SU-DHL-6 (cell line): ENCODE measurements at regions not wholly inside any gene's neighbourhood (a gene's known extent, or its start where the extent isn't known, plus 50 kb on each side); places are given as distances from the start of the nearest gene placed in this dataset.

Experiments
- H2AFZ ChIP-seq: fragments of 200-600 bp; sonication (generic); 2 replicates; pipeline ENCODE4 v1.6.1; 2014; ENCODE audit warnings: low read depth, mild to moderate bottlenecking, moderate library complexity, mixed read lengths, antibody characterized with exemption, low read length; ENCODE audit not compliant: severe bottlenecking
- H3F3A ChIP-seq: fragments of 200-600 bp; shearing (Covaris generic); 2 replicates; pipeline ENCODE4 v1.6.0; 2016; ENCODE audit warnings: antibody characterized with exemption, mild to moderate bottlenecking; ENCODE audit not compliant: insufficient read depth
- H3K27ac ChIP-seq: fragments of 200-600 bp; sonication (generic); 2 replicates; pipeline ENCODE4 v1.5.1; 2016; ENCODE audit warnings: low read depth, mild to moderate bottlenecking, low read length, moderate library complexity, mixed read lengths
- H3K27me3 ChIP-seq: fragments of 200-600 bp; sonication (generic), shearing (Covaris generic); 2 replicates; pipeline ENCODE4 v1.6.0; 2014; ENCODE audit warnings: mild to moderate bottlenecking, low read length
- H3K36me3 ChIP-seq: fragments of 200-600 bp; sonication (generic); 2 replicates; pipeline ENCODE4 v1.6.1; 2014; ENCODE audit warnings: mild to moderate bottlenecking, low read length, mixed read lengths
- H3K4me2 ChIP-seq: fragments of 300-600, 200-600 bp; shearing (Covaris generic), sonication (generic); 2 replicates; pipeline ENCODE4 v1.6.0; 2014; ENCODE audit warnings: low read length, low read depth, mild to moderate bottlenecking; ENCODE audit not compliant: poor library complexity, severe bottlenecking
- H3K4me3 ChIP-seq: fragments of 200-600 bp; sonication (generic); 2 replicates; pipeline ENCODE4 v1.5.1; 2014; ENCODE audit warnings: antibody characterized with exemption, low read length, mild to moderate bottlenecking, mixed read lengths; ENCODE audit not compliant: insufficient read depth, poor library complexity, severe bottlenecking
- H3K79me2 ChIP-seq: fragments of 200-600 bp; sonication (generic); 2 replicates; pipeline ENCODE4 v1.6.1; 2014; ENCODE audit warnings: mild to moderate bottlenecking, low read length, moderate library complexity; ENCODE audit not compliant: insufficient read depth
- H3K9ac ChIP-seq: fragments of 200-600 bp; sonication (generic); 2 replicates; pipeline ENCODE4 v1.7.0; 2014; ENCODE audit warnings: mild to moderate bottlenecking, low read length
- H3K9me2 ChIP-seq: fragments of 200-600 bp; sonication (generic); replicated peaks from 2 replicates; pipeline ENCODE4 v1.6.1; 2014; ENCODE audit warnings: low read length; ENCODE audit not compliant: insufficient read depth
- H3K9me3 ChIP-seq: fragments of 200-600 bp; sonication (generic); 2 replicates; pipeline ENCODE4 v1.6.1; 2014; ENCODE audit warnings: low read length, mixed read lengths; ENCODE audit not compliant: insufficient read depth
- H4K20me1 ChIP-seq: fragments of 200-600 bp; sonication (generic); 2 replicates; pipeline ENCODE4 v1.6.1; 2014; ENCODE audit warnings: low read depth, mild to moderate bottlenecking, antibody characterized with exemption, low read length, moderate library complexity, mixed read lengths
- CTCF ChIP-seq: fragments of 200-600 bp; sonication (generic); IDR thresholded peaks from one replicate; pipeline ENCODE4 v1.5.1; 2017; ENCODE audit warnings: antibody characterized with exemption, mild to moderate bottlenecking, low read length, moderate library complexity; ENCODE audit not compliant: insufficient read depth, poor library complexity, severe bottlenecking
- EZH2phosphoT487 ChIP-seq: fragments of 200-600 bp; sonication (generic), shearing (Covaris generic); conservative IDR thresholded peaks from 2 replicates; pipeline ENCODE4 v1.6.1; 2018; ENCODE audit warnings: mild to moderate bottlenecking, antibody characterized with exemption, low read length, moderate library complexity, mixed read lengths

- no peaks in the 10 kb centered on the region for H4K20me1 ChIP-seq
- H3K27me3 ChIP-seq, result no peaks in the 10 kb centered on the region
- no peak overlapping the region for H2AFZ ChIP-seq
- no peaks in the 10 kb centered on the region for H3K9me2 ChIP-seq
- no peaks in the 10 kb centered on the region for H3K79me2 ChIP-seq
- no peaks in the 10 kb centered on the region for H3K9me3 ChIP-seq
- no peaks in the 10 kb centered on the region for H3K36me3 ChIP-seq
- H3K4me3 ChIP-seq, result no peak overlapping the region
- H3K4me2 ChIP-seq, result no peak overlapping the region
- TF ChIP-seq EZH2phosphoT487 (no peak), CTCF (no peak)
- no peaks in the 10 kb centered on the region for H3F3A ChIP-seq
- no peak overlapping the region for H3K9ac ChIP-seq
- no peak overlapping the region for H3K27ac ChIP-seq
Measured at GRCh38 chr1:87786861-87787545, 458.3 kb downstream of the LMO4 start.

- Histone ChIP-seq H3K9me3 (no peaks in the 10 kb centered on the region), H3K79me2 (no peaks in the 10 kb centered on the region), H2AFZ (no peak overlapping the region), H3K4me3 (no peak overlapping the region), H3K27me3 (no peaks in the 10 kb centered on the region), H3K27ac (no peak overlapping the region), H3K36me3 (no peaks in the 10 kb centered on the region), H3K9me2 (no peaks in the 10 kb centered on the region), H4K20me1 (no peaks in the 10 kb centered on the region), H3F3A (no peaks in the 10 kb centered on the region), H3K9ac (no peak overlapping the region), H3K4me2 (no peak overlapping the region)
- no peak for TF ChIP-seq CTCF
- TF ChIP-seq EZH2phosphoT487, result no peak
Measured at GRCh38 chr1:87787551-87787950, 458.9 kb downstream of the LMO4 start.

- H3K27me3 ChIP-seq, result no peaks in the 10 kb centered on the region
- no peaks in the 10 kb centered on the region for H3K9me3 ChIP-seq
- no peak overlapping the region for H3K9ac ChIP-seq
- H3K27ac ChIP-seq, result no peak overlapping the region
- H3K4me3 ChIP-seq, result no peak overlapping the region
- H3F3A ChIP-seq, result no peaks in the 10 kb centered on the region
- no peaks in the 10 kb centered on the region for H4K20me1 ChIP-seq
- H3K9me2 ChIP-seq, result no peaks in the 10 kb centered on the region
- TF ChIP-seq EZH2phosphoT487 (no peak), CTCF (no peak)
- no peaks in the 10 kb centered on the region for H3K36me3 ChIP-seq
- H3K79me2 ChIP-seq, result no peaks in the 10 kb centered on the region
- no peak overlapping the region for H3K4me2 ChIP-seq
- H2AFZ ChIP-seq, result no peak overlapping the region
Measured at GRCh38 chr1:87790756-87791155, 462.1 kb downstream of the LMO4 start.
